Keratinocyte (primary cell): ENCODE measurements at regions not wholly inside any gene's neighbourhood (a gene's known extent, or its start where the extent isn't known, plus 50 kb on each side); places are given as distances from the start of the nearest gene placed in this dataset.

Source experiments
- DNase-seq: peaks from one replicate; pipeline ENCODE4 v3.0.0-alpha.2; 2011; ENCODE audit warnings: low read depth, missing footprints, low spot score
- FAIRE-seq: peaks from 2 replicates; lab custom pipeline; 2011; peaks lifted over from hg19 to GRCh38; lab: Jason Lieb, UNC
- H2AFZ ChIP-seq: 2 replicates; pipeline ENCODE4 v1.6.0; 2012; ENCODE audit warnings: low read length, control low read depth, inconsistent platforms; ENCODE audit not compliant: control insufficient read depth
- H3K27ac ChIP-seq: 2 replicates; pipeline ENCODE4 v1.5.1; 2011; ENCODE audit warnings: low read length; ENCODE audit not compliant: control insufficient read depth, insufficient read depth
- H3K27me3 ChIP-seq: 3 replicates; pipeline ENCODE4 v1.6.0; 2011; ENCODE audit warnings: low read length; ENCODE audit not compliant: control insufficient read depth, insufficient read depth; ENCODE audit errors: extremely low read depth
- H3K36me3 ChIP-seq, 2 experiments: 2 replicates in 1 of 2; 3 replicates in 1 of 2; pipeline ENCODE4 v1.5.1; 2011; ENCODE audit warnings: low read length in 2 of 2, mild to moderate bottlenecking in 1 of 2; ENCODE audit not compliant: control insufficient read depth in 2 of 2, insufficient read depth in 2 of 2; ENCODE audit errors: extremely low read depth in 1 of 2
- H3K4me1 ChIP-seq: 3 replicates; pipeline ENCODE4 v1.5.1; 2011; ENCODE audit warnings: low read length; ENCODE audit not compliant: control insufficient read depth, insufficient read depth; ENCODE audit errors: extremely low read depth
- H3K4me2 ChIP-seq: 3 replicates; pipeline ENCODE4 v1.6.0; 2011; ENCODE audit warnings: low read depth, low read length; ENCODE audit not compliant: control insufficient read depth, insufficient read depth; ENCODE audit errors: extremely low read depth
- H3K4me3 ChIP-seq, 3 experiments: fragments of 200-600 bp in 1 of 3; sonication (generic) in 1 of 3; 2 replicates in 2 of 3; 3 replicates in 1 of 3; pipeline ENCODE4 v1.5.1; 2011 to 2016; ENCODE audit warnings: low read length in 3 of 3, mild to moderate bottlenecking in 3 of 3, control low read depth in 2 of 3, inconsistent platforms in 1 of 3, low read depth in 1 of 3, mixed read lengths in 1 of 3, mixed run types in 1 of 3, moderate library complexity in 1 of 3; ENCODE audit not compliant: control insufficient read depth in 2 of 3, insufficient read depth in 2 of 3; ENCODE audit errors: extremely low read depth in 1 of 3
- H3K79me2 ChIP-seq: 2 replicates; pipeline ENCODE4 v1.6.0; 2012; ENCODE audit warnings: low read length; ENCODE audit not compliant: control insufficient read depth, insufficient read depth
- H3K9ac ChIP-seq: 3 replicates; pipeline ENCODE4 v1.6.0; 2011; ENCODE audit warnings: low read length; ENCODE audit not compliant: control insufficient read depth, insufficient read depth; ENCODE audit errors: extremely low read depth
- H3K9me1 ChIP-seq: 3 replicates; pipeline ENCODE4 v1.6.0; 2011; ENCODE audit warnings: low read length; ENCODE audit not compliant: control insufficient read depth, insufficient read depth; ENCODE audit errors: extremely low read depth
- H3K9me3 ChIP-seq: 2 replicates; pipeline ENCODE4 v1.5.1; 2012; ENCODE audit warnings: low read depth, low read length; ENCODE audit not compliant: control insufficient read depth
- H4K20me1 ChIP-seq: 3 replicates; pipeline ENCODE4 v1.6.0; 2011; ENCODE audit warnings: low read length; ENCODE audit not compliant: control insufficient read depth, insufficient read depth; ENCODE audit errors: extremely low read depth
- CTCF ChIP-seq, 3 experiments: IDR thresholded peaks in 1 of 3; conservative IDR thresholded peaks in 1 of 3; optimal IDR thresholded peaks in 1 of 3; 2 replicates in 2 of 3; 3 replicates in 1 of 3; pipeline versions ENCODE3 to v1.5.1; 2011; ENCODE audit warnings: low read length in 3 of 3, mild to moderate bottlenecking in 3 of 3, moderate library complexity in 2 of 3, control low read depth in 1 of 3, inconsistent platforms in 1 of 3; ENCODE audit not compliant: insufficient read depth in 2 of 3; ENCODE audit errors: extremely low read depth in 1 of 3
- EZH2 ChIP-seq: IDR thresholded peaks from one replicate; pipeline ENCODE4 v1.6.1; 2012; ENCODE audit warnings: inconsistent platforms, mild to moderate bottlenecking, low read length, moderate library complexity
- dilution Hi-C: fragments of 300-500 bp; cut with MboI; formaldehyde crosslinking; loops from one replicate; pipeline ENCODE4 v1.7.0; 2020; ENCODE audit warnings: low sequenced_read_pairs; ENCODE audit not compliant: extremely low pct_ligation_motif_present

- H3K27me3 ChIP-seq = no peaks in the 10 kb centered on the region
- no peaks in the 10 kb centered on the region for H3K9me3 ChIP-seq
- FAIRE-seq = no peak
Measured at GRCh38 chrX:859329-859728, 228.7 kb downstream of the SHOX start.

GRCh38 chrX:858542-859078 lies 228.0 kb downstream of the SHOX start:
- DNase-seq (no peak), FAIRE-seq (no peak)
- no peaks in the 10 kb centered on the region for H3K36me3 ChIP-seq
- dilution Hi-C loops = no loop called here
- H3K4me2 ChIP-seq = no peak overlapping the region
- no peak for TF ChIP-seq CTCF (optimal IDR thresholded peaks at IDR 0.05 in 1 of 3, IDR thresholded peaks at IDR 0.05 in 1 of 3, conservative IDR thresholded peaks at IDR 0.05 in 1 of 3; ENCODE audit: extremely low read depth in 1 of 3, insufficient read depth in 2 of 3, low read length in 3 of 3)
- TF ChIP-seq EZH2 = no peak
- H3K9me1 ChIP-seq = no peaks in the 10 kb centered on the region
- H3K4me1 ChIP-seq = no peaks in the 10 kb centered on the region
- H4K20me1 ChIP-seq = no peaks in the 10 kb centered on the region
- H3K9ac ChIP-seq = no peak overlapping the region
- H3K79me2 ChIP-seq = no peaks in the 10 kb centered on the region
- H3K9me3 ChIP-seq = no peaks in the 10 kb centered on the region
- no peak overlapping the region for H3K4me3 ChIP-seq
- H3K27me3 ChIP-seq = no peaks in the 10 kb centered on the region
- H3K27ac ChIP-seq = no peak overlapping the region
- H2AFZ ChIP-seq = no peak overlapping the region

More at GRCh38 chrX:859329-859728, 228.7 kb downstream of the SHOX start:
- Histone ChIP-seq H3K79me2 (no peaks in the 10 kb centered on the region), H4K20me1 (no peaks in the 10 kb centered on the region), H2AFZ (no peak overlapping the region), H3K9me1 (no peaks in the 10 kb centered on the region), H3K36me3 (no peaks in the 10 kb centered on the region), H3K4me3 (no peak overlapping the region), H3K4me2 (no peak overlapping the region), H3K4me1 (no peaks in the 10 kb centered on the region), H3K27ac (no peak overlapping the region), H3K9ac (no peak overlapping the region)
- no peak for TF ChIP-seq EZH2
- no peak for TF ChIP-seq CTCF (optimal IDR thresholded peaks at IDR 0.05 in 1 of 3, IDR thresholded peaks at IDR 0.05 in 1 of 3, conservative IDR thresholded peaks at IDR 0.05 in 1 of 3; ENCODE audit: extremely low read depth in 1 of 3, insufficient read depth in 2 of 3, low read length in 3 of 3)
- dilution Hi-C loops = no loop called here
- no peak for DNase-seq
